A549 (cell line): ENCODE measurements at regions not wholly inside any gene's neighbourhood (a gene's known extent, or its start where the extent isn't known, plus 50 kb on each side); places are given as distances from the start of the nearest gene placed in this dataset.

Source experiments
- ATAC-seq, 2 experiments: fragments of 200-7000 bp in 1 of 2; fragments of >200 bp in 1 of 2; cut with Nextera tagmentation in 1 of 2; cut with Tn5 transposase in 1 of 2; 3 replicates each; pipeline versions ENCODE4 v1.8.0 to v1.9.1; 2018 to 2020; ENCODE audit warnings: mild to moderate bottlenecking in 1 of 2, moderate library complexity in 1 of 2
- CTCF ChIA-PET: fragments of 300-600 bp; sonication (Branson Sonifier 250); formaldehyde crosslinking; extraction: SDS; loops from one replicate; lab custom pipeline; 2021; ENCODE audit warnings: antibody characterized with exemption, inconsistent platforms; lab: Yijun Ruan, JAX
- POLR2A ChIA-PET: fragments of 350-600 bp; formaldehyde crosslinking; extraction: SDS; loops from one replicate; lab custom pipeline; 2021; ENCODE audit warnings: antibody characterized with exemption, inconsistent platforms; lab: Yijun Ruan, JAX
- DNase-seq, 2 experiments: peaks; one replicate each; pipeline versions ENCODE4 v3.0.0 to v3.0.0-alpha.2; 2011 to 2016; ENCODE audit warnings: low read depth in 1 of 2, low spot score in 1 of 2
- FAIRE-seq: peaks from 2 replicates; lab custom pipeline; 2011; peaks lifted over from hg19 to GRCh38; lab: Jason Lieb, UNC
- H3K27ac ChIP-seq, 2 experiments: fragments of >200 bp; sonication (Bioruptor Twin); formaldehyde crosslinking; 3 replicates each; pipeline ENCODE4 v1.5.1; 2016 to 2017
- H3K4me1 ChIP-seq: fragments of >200 bp; sonication (Bioruptor Twin); formaldehyde crosslinking; 3 replicates; pipeline ENCODE4 v1.6.1; 2016
- H3K4me2 ChIP-seq: fragments of >200 bp; sonication (Bioruptor Twin); formaldehyde crosslinking; 3 replicates; pipeline ENCODE4 v1.6.1; 2016
- H3K4me3 ChIP-seq: fragments of >200 bp; sonication (Bioruptor Twin); formaldehyde crosslinking; 3 replicates; pipeline ENCODE4 v1.5.1; 2016
- H3K9me3 ChIP-seq: fragments of >200 bp; sonication (Bioruptor Twin); formaldehyde crosslinking; 3 replicates; pipeline ENCODE4 v1.6.1; 2016
- BHLHE40 ChIP-seq: IDR thresholded peaks from 2 replicates; pipeline ENCODE4 v1.6.1; 2012; ENCODE audit warnings: low read depth, low read length, inconsistent platforms
- CBX8 ChIP-seq: fragments of 200-600 bp; sonication (generic); IDR thresholded peaks from 2 replicates; pipeline ENCODE4 v1.6.1; 2016
- CHD2 ChIP-seq: fragments of 150-350 bp; IDR thresholded peaks from 2 replicates; pipeline ENCODE4 v1.6.1; 2014; ENCODE audit warnings: low read length; ENCODE audit not compliant: partially characterized antibody
- CTCF ChIP-seq: fragments of >200 bp; sonication (Bioruptor Twin); formaldehyde crosslinking; IDR thresholded peaks from 3 replicates; pipeline ENCODE4 v1.5.1; 2016
- E2F6 ChIP-seq: IDR thresholded peaks from 2 replicates; pipeline ENCODE4 v1.6.1; 2012; ENCODE audit warnings: low read depth, borderline replicate concordance
- ESRRA ChIP-seq: fragments of 150-350 bp; IDR thresholded peaks from 2 replicates; pipeline ENCODE4 v1.6.1; 2014; ENCODE audit warnings: mild to moderate bottlenecking, low read length, borderline replicate concordance
- HDAC2 ChIP-seq: fragments of 200-600 bp; sonication (generic); IDR thresholded peaks from 2 replicates; pipeline ENCODE4 v1.6.1; 2016
- HES2 ChIP-seq: fragments of >200 bp; sonication (Bioruptor Twin); formaldehyde crosslinking; IDR thresholded peaks from 2 replicates; pipeline ENCODE4 v1.6.1; 2016
- HOXB13 ChIP-seq: fragments of 250-450 bp; sonication (Bioruptor Pico); IDR thresholded peaks from 2 replicates; pipeline ENCODE4 v1.5.0; 2020; ENCODE audit warnings: low read depth, mild to moderate bottlenecking, moderate library complexity
- JUNB ChIP-seq: fragments of >200 bp; sonication (Bioruptor Twin); formaldehyde crosslinking; IDR thresholded peaks from 2 replicates; pipeline ENCODE4 v1.6.1; 2016
- MYC ChIP-seq: IDR thresholded peaks from 2 replicates; pipeline ENCODE4 v1.6.1; 2012; ENCODE audit warnings: mild to moderate bottlenecking, inconsistent platforms, low read length, improper control_type of control experiment, borderline replicate concordance
- PHF8 ChIP-seq: fragments of 200-600 bp; sonication (generic); IDR thresholded peaks from 2 replicates; pipeline ENCODE4 v1.6.1; 2016; ENCODE audit warnings: low read depth, mild to moderate bottlenecking, antibody characterized with exemption, moderate library complexity, borderline replicate concordance
- POLR2AphosphoS2 ChIP-seq: conservative IDR thresholded peaks from 2 replicates; pipeline ENCODE4 v1.6.1; 2012; ENCODE audit warnings: low read length, improper control_type of control experiment, inconsistent platforms
- RAD21 ChIP-seq, 2 experiments: fragments of >200 bp in 1 of 2; sonication (Bioruptor Twin) in 1 of 2; formaldehyde crosslinking in 1 of 2; IDR thresholded peaks in 1 of 2; conservative IDR thresholded peaks in 1 of 2; 2 replicates in 1 of 2; 3 replicates in 1 of 2; pipeline ENCODE4 v1.6.1; 2012 to 2018; ENCODE audit warnings: inconsistent platforms in 1 of 2
- SMC3 ChIP-seq: fragments of >200 bp; sonication (Bioruptor Twin); formaldehyde crosslinking; IDR thresholded peaks from 3 replicates; pipeline ENCODE4 v1.6.1; 2018; ENCODE audit warnings: inconsistent platforms
- SREBF2 ChIP-seq: fragments of 450-650 bp; IDR thresholded peaks from 2 replicates; pipeline ENCODE4 v1.6.1; 2014; ENCODE audit warnings: mild to moderate bottlenecking, moderate library complexity
- ZC3H11A ChIP-seq: fragments of 450-650 bp; IDR thresholded peaks from 2 replicates; pipeline ENCODE4 v1.6.1; 2014; ENCODE audit warnings: antibody characterized with exemption, mild to moderate bottlenecking
- WGBS: methylation state at CpG from one replicate; pipeline ENCODE4 v1.1.6; 2017; ENCODE audit errors: missing lambda C conversion rate; 5-methylcytosine and 5-hydroxymethylcytosine counted together

DNA sequence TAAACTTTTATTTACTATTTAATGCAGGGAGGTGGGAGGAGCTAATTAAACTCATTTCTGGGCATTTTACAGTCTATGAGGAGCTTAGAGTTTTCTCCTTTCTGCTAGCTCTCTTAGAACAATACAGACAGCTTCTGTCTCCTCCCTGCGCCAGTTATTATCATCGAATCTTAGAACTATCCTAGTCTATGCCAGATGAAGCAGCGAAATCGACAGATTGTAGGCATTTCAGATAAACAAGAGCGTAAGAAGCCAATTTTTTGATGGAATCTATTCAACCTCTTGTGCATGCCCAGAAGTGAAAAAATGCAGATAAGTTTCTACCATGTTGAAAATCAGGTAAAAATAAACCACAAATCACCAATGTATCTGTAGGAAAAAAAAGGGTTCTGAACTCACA is 297.1 kb downstream of the KLF12 start:
- TF ChIP-seq HES2, result no peak
- Histone ChIP-seq H3K4me3 (no peak overlapping the region), H3K4me2 (no peak overlapping the region), H3K9me3 (no peaks in the 10 kb centered on the region), H3K4me1 (peaks cover 8% of the 10 kb centered on the region), H3K27ac (no peak overlapping the region)
- 79% methylated on average over 5 of the region's 5 CpGs for WGBS
- CTCF ChIA-PET, result interaction anchor here (1.1 kb wide), 1 partner anchor 1382 kb away, joined by 3 read pairs; no protein-coding TSS in a partner anchor
- ATAC-seq (no peak), DNase-seq (no peak), FAIRE-seq (no peak)
- POLR2A ChIA-PET, result no interaction called here

DNA sequence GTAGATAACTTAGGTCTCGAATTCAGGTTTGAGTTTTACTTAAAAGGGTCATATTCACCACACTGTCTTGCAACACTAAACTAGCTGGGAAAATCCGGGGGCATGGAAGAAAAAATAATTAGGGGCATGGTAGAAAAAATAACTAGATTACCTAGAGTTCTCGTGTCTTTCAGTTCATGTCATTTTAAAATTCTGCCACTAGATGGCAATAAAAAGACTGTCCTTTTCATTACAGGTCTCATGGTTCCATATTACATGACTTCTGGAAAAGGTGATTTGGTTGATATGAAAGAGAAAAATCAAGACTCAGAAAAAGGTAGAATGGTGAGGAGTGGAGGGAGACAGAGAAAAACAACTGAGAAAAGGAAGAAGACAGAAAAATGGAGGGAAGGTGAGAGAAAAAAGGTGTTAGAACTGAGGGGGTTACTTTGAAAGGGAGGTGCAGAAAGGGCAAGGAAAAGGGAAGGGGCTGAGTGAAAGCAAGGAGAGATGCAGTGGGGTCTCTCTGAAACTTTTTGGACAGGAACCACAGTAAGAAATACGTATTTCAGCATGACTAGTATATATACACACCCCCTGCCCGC is 299.0 kb downstream of the KLF12 start:
- ATAC-seq, result peak; percentile 66 to 73; a peak in 3 of 6 replicates
- POLR2A ChIA-PET, result no interaction called here
- Histone ChIP-seq H3K4me3 (no peak overlapping the region), H3K4me1 (peaks cover 11% of the 10 kb centered on the region)
- TF ChIP-seq CHD2, result no peak
- TF ChIP-seq SMC3, result peak; percentile 59
- no peak for TF ChIP-seq MYC
- TF ChIP-seq ZC3H11A, result no peak
- TF ChIP-seq CTCF, result peak; percentile 56
- TF ChIP-seq HOXB13, result no peak
- TF ChIP-seq HDAC2, result no peak
- TF ChIP-seq CBX8, result no peak
- no peak for TF ChIP-seq BHLHE40
- TF ChIP-seq ESRRA, result no peak
- TF ChIP-seq POLR2AphosphoS2, result no peak
- no peak for TF ChIP-seq PHF8
- TF ChIP-seq RAD21 (conservative IDR thresholded peaks at IDR 0.05 in 1 of 2, IDR thresholded peaks at IDR 0.05 in 1 of 2), result peak; percentile 53 to 62
- TF ChIP-seq, all 56 proteins: peak for 3
- DNase-seq (peak; percentile 28 to 30), FAIRE-seq (no peak)
- no peak overlapping the region for H3K4me2 ChIP-seq
- no peak overlapping the region for H3K27ac ChIP-seq
- H3K9me3 ChIP-seq, result no peaks in the 10 kb centered on the region
- CTCF ChIA-PET, result interaction anchor here (0.5 to 1.5 kb wide), 8 partner anchors 9 to 1385 kb away, joined by 3 to 5 read pairs (median 3); no protein-coding TSS in a partner anchor
- 20% methylated on average over 5 of the region's 5 CpGs for WGBS

- ChIA-PET POLR2A (no interaction called here), CTCF (interaction anchor here (1.0 to 1.6 kb wide), 2 partner anchors 454 to 1649 kb away, joined by 3 to 12 read pairs; partner anchors contain the start of gene TBC1D4)
- H3K27ac ChIP-seq, result no peak overlapping the region
- H3K4me3 ChIP-seq, result no peak overlapping the region
- no peak for FAIRE-seq
- WGBS, result 81% methylated on average over 7 of the region's 7 CpGs
- TF ChIP-seq E2F6 (no peak), JUNB (no peak), SREBF2 (no peak)
- DNase-seq, result no peak
- H3K4me2 ChIP-seq, result no peak overlapping the region
- no peak for ATAC-seq
- H3K4me1 ChIP-seq, result peaks cover 11% of the 10 kb centered on the region
- H3K9me3 ChIP-seq, result no peaks in the 10 kb centered on the region
These were observed 300.7 kb downstream of the KLF12 start for GRCh38 chr13:73833325-73834070.
